ENCODE measurements at regions not wholly inside any gene's neighbourhood (a gene's known extent, or its start where the extent isn't known, plus 50 kb on each side); places are given as distances from the start of the nearest gene placed in this dataset.

DNA sequence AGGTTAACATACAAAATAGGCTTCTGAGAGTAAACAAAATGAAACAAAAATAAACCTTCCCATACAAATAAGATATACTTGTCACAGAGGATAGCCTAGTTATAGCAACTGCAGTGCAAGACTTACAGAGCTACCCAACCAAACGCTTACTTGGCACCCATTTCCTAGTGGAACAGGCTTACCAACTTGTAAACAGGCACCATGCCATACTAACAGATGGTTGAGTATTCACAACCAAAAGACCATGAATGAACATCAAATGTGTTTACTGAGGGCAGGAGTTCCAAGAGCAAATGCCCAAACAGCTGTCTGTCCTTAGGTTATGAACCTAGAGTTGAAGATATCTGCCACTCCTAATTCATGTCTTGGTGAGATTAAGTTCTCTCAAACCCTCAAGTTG lies 2629.2 kb downstream of the PCDH7 start:
- FAIRE-seq (no peak), DNase-seq (ENCODE audit: low spot score) (no peak)

DNA sequence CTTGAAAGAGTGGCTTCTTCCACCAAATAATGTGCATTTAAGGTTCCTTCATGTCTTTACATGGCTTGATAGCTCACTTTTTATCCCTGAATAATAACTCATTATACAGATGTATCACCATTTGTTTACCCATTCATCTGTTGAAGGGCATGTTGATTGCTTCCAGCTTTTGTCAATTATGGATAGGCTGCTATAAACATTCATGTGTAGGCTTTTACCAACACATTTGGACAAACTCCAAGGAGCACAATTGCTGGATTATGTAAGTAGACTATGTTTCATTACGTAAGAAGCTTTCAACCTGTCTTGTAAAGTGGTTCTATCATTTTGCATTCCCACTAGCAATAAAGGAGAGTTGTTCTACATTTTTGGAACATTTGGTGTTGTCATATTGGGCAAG lies 2637.0 kb downstream of the PCDH7 start:
- no peak for FAIRE-seq

DNA sequence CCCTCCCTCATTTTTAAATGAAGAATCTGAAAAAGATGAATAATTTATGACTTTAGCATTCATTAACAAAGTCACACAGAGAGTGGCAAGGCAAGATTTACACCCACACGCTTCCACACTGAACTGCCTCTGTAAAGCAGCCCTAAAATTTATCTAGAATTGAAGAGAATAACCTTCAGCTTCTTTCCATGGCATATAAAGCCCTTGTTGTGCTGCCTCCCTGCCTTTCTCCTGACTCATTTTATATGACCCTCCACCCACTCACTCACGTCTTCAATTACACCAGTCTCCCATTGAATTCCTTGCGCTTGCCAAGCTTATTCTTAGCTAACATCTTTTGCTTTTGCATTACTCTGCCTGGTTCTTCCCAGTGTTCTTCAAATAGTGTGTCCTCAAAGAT lies 2649.3 kb downstream of the PCDH7 start:
- FAIRE-seq (peak; percentile 92), DNase-seq (ENCODE audit: low spot score) (peak; percentile 55)

More for the DNA sequence above, 2637.0 kb downstream of the PCDH7 start:
- no peak for DNase-seq (ENCODE audit: low spot score)

DNA sequence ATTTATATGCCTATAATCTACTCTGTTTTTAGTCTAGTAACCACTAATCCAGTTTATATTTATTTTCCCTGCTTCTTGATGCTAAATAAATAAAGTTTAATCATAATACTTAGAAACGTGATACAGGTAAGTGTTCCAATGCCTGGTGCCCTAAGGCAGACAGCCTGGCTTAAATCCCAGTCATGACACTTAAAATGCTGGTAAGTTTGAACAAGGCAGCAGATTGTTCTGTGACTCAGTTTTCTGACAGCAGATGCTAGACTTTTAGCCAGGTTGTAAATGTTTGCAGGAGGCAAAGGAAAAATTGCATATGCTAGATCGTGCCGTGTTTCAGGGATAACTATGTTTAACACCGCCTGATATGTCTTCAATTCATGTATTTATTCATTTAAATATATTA lies 2661.6 kb downstream of the PCDH7 start:
- FAIRE-seq (no peak), DNase-seq (ENCODE audit: low spot score) (no peak)

DNA sequence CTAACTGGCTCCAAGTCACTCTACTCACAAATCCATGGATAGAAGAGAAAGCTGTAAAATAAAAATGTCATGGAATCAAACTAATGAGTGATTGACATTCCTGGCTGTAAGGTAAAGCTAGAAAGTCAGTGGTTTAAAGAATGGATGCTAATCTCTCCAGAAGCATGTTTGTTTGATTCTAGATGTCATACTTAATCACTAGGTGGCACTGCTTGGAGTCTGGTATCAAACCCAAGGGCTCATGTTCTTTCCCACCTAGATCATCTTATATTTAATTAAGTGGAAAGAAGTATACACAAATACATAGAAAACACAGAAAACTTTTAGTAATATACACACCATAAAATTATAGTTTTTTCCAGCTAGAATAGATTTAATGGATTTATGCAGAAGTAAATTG lies 2666.6 kb downstream of the PCDH7 start:
- DNase-seq (ENCODE audit: low spot score), result no peak
- no peak for FAIRE-seq

DNA sequence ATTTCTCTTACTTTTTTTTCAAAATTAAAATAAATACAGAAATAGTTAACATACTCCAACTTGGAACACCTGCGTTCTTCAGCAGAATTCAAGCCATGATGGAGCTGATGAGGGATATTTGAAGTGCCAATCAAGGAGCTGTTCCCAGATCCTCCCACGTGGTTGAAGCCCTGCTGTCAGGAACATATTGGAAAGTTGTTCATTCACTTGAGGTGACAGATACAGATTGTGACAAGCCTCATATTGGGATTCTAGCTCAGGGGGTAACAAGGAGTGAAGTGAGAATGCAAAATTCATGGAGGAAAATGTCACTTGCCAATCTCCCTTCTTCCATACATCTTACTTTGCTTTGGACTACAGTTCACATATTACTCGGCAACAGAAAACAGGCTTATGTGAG lies 2670.8 kb downstream of the PCDH7 start:
- peak; percentile 9 for FAIRE-seq

DNA sequence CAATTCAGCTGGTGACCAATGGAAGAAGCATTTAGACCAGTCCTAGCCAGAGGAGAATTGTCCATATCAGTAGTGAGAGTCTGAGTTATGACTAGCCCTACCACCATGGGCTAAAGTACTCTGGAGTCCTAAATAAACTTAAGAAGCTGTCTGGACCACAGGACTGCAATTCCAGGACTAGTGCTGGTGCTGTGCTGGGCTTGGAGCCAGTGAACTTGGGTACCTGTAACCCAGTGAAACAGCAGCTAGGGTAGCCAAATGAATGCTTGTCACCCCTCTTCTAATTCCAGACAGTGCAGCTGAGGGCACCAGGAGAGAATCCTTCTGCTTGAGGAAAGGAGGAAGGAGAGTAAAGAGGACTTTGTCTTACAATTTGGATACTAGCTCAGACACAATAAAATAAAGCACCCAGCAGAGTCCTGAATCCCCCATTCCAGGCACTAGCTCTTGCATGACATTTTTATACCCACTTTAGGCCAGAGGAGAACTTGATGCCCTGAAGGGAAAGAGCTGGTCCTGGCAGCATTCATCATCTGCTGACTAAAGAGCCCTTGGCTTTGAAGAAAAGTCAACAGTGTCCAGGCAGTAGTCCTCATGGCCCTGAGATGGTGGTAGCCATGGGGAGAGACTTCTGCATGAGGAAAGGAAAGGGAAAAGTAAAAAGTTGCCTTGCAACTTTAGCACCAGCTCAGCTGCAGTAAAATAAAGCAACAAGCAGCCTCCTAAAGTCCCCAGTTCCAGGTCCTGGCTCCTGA lies 2675.7 kb downstream of the PCDH7 start:
- no peak for FAIRE-seq

More for the DNA sequence above, 2670.8 kb downstream of the PCDH7 start:
- DNase-seq (ENCODE audit: low spot score), result no peak

DNA sequence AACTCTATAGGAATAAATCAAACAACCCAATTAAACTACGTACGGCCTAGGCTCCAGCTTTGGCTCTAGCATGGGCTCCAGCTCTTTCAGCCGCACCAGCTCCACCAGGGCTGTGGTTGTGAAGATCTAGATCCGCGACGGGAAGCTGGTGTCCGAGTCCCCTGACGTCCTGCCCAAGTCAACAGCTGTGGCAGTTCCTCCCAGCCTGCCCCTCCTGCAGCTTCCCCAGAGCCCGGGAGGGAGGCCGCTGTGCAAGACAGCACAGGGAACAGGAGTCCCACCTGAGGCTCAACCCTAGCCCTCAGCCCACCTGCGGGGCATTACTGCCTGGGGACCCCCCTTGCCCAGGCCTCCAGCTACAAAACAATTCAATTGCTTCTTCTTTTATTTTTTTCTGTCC lies 2680.3 kb downstream of the PCDH7 start:
- FAIRE-seq, result no peak
- no peak for DNase-seq (ENCODE audit: low spot score)

More for the DNA sequence above, 2675.7 kb downstream of the PCDH7 start:
- no peak for DNase-seq (ENCODE audit: low spot score)

DNA sequence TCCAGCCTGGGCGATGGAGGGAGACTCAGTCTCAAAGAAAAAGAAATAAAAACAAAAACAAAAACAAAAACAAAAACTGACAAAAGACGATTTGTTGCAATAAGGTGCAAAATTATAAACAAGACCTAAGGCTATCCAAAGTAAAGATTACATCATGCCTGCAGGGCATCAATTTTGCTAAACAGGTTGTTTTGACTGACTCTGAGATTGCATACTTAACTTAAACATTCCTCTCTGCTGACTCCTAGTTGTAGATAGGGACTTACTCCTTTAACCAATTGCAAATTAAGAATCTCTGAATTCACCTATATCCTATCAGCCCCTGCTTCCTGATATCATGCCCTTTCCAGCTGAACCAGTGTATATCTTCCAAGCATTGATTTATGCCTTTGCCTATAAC lies 2687.3 kb downstream of the PCDH7 start:
- no peak for FAIRE-seq

DNA sequence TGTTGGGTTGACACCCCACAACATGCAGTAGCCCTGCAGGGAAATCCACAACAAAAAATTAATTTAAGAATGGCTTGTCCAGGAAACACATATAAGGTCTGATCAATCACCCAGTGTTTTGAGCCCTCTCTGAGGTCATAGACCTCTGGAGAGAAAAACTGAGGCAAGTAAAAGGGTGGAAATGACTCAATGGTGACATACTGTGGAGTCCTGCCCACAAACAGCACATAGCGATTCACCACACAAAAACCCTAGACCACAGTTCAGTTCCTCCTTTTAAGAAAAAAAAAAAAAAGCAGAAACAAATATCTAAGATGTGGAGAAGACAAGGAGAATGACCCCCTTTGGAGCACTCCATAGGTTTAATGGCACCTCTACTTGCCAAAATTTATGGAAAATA lies 2691.0 kb downstream of the PCDH7 start:
- DNase-seq (ENCODE audit: low spot score) (peak; percentile 18), FAIRE-seq (no peak)

More for the DNA sequence above, 2687.3 kb downstream of the PCDH7 start:
- no peak for DNase-seq (ENCODE audit: low spot score)

DNA sequence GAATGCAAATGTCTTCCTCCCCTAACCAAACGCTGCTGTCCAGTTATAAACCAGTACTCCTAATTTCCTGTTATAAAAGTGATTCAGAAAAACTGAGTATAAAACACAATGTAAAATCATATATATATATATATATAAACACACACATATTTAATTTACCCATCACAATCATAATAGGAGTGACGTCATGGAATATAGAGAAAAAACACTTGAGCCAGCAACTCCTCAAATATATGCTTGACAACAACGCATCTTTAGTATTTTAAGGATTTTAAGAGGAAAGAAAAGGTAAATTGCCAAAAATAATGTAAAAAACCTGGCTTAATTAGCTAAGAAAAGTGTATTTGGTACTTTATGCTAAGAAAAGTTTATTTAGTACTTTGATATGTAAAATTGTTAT lies 2701.7 kb downstream of the PCDH7 start:
- DNase-seq (ENCODE audit: low spot score) (no peak), FAIRE-seq (no peak)

DNA sequence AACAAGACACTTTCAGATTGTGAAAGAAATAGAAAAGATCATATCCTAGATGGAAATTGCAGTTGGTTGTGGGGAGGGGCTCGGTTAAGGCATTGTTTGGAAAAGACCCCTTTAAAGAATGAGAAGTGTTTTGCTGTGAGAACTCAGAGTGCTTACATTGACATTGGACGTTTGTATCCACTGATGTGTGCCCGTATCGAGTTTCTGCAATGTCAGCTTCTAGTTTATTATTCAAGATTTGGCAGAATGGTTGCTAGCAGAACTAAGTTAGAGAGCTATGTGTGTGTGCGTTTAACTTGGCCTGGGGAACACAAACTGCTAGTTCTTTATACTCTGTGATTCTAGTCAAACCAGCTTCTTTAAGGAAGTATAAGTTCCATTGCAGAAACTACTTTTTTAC lies 2702.5 kb downstream of the PCDH7 start:
- FAIRE-seq, result no peak

DNA sequence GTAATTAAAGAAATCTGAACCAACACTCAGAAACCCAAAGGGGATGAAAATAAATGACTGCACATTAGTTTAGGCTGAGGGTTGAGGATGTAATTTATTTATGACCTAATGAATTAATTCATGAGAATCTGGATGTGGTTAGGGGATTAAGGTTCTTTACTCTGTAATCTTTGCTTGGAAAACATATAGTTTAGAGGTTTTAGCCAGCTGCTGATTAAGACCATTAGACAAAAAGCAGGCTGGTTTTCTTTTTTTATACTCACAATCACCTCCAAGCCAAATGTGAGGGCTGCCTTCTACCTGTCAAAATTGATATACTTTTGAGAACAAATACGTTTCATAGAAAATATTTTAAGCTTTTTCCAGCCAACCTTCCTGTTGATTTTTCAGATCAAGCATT lies 2705.8 kb downstream of the PCDH7 start:
- FAIRE-seq, result no peak
- no peak for DNase-seq (ENCODE audit: low spot score)

More for the DNA sequence above, 2702.5 kb downstream of the PCDH7 start:
- DNase-seq (ENCODE audit: low spot score), result no peak

DNA sequence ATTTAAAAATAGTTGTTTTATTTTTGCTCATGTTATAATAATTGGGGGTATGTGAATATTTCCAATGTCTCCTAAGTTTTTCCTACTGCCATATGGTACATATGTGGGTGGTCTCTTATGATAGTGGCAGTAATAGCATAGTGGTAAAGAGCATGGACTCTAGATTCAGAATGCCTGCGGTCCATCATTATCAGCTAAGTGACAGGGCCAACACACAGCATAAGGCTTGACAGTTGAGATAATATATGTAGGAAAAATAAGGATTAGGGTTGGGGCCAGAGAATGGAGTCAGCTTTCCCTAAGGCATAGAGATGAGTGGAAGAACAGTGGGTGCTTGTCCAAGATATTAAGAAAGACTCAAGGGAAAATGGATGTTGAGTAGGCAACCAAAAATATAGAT lies 2707.5 kb downstream of the PCDH7 start:
- DNase-seq (ENCODE audit: low spot score), result no peak
- no peak for FAIRE-seq

DNA sequence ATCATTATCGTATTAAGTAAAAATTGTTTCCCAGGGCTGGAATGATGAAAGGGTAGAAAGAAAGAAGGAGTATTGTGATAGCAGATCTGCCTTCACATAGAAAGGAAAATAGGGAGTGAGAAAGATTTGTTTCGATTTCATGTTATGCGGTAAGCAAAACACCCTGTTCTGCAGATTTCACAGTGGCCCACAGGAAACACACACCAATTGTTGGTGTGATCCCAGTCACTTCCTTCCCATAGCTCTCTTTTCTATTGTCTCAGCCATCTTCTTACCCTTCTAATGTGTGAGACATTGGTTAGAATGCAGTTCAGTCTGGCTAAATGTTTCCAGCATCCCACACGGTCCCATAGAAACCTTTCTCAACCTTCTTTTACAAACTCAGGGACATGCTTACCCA lies 2709.8 kb downstream of the PCDH7 start:
- DNase-seq (ENCODE audit: low spot score), result no peak
- FAIRE-seq, result no peak

DNA sequence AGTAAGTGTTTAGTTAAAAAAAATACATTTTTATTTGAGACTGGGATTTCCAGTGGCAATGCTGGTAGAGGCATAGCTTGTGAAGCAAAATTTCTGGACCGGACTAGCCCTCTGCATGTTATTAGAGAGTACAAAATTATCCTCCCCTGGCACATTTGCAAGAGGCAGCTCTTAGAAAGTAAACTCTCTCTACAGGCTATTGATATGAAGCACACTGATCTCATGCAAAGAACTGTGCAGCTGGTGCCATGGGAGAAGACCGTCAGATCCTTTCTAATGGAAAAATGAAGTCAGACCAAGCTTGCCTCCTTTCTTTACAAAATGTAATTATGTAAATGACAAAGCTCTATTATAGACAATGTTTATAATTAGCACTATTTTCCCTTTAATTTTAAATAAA lies 2717.2 kb downstream of the PCDH7 start:
- FAIRE-seq, result no peak
- DNase-seq (ENCODE audit: low spot score), result no peak

DNA sequence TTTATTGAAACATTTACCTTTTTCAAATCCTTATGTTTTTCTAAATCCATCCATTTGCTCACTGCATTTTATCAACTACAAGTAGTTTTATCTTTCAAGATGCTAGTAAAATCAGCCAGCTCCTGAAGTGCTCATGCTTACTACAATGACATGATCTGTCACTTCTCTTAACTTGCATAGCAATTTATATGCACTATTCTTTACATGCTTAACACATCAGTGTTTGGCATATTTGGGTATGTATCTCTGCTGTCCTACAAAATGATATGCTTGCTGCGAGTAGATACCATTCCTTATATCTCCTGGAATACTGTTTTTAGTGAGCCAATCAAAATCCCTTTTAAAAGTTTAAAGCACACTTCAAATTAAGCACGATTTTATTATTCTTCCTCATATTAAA lies 2726.8 kb downstream of the PCDH7 start:
- no peak for DNase-seq (ENCODE audit: low spot score)
- FAIRE-seq, result no peak

DNA sequence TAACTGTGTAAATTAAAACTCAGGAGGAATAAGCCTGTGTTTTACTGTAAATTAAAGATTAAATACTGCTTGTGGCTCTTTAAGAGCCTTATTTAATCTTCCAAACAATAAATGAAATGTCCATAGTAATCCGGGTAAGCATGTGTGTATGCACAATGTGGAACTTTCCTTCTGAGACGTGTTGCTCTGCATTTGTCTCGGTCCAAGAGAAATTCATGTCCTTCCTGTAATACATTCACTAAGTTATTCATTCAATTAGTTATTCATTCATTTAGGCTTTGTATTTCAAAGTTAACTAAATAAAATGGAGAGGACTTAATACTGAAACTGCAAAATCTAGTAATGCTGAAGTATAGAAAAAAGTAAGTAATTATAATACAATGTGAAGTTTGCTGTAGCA lies 2728.8 kb downstream of the PCDH7 start:
- no peak for DNase-seq (ENCODE audit: low spot score)
- FAIRE-seq, result no peak

DNA sequence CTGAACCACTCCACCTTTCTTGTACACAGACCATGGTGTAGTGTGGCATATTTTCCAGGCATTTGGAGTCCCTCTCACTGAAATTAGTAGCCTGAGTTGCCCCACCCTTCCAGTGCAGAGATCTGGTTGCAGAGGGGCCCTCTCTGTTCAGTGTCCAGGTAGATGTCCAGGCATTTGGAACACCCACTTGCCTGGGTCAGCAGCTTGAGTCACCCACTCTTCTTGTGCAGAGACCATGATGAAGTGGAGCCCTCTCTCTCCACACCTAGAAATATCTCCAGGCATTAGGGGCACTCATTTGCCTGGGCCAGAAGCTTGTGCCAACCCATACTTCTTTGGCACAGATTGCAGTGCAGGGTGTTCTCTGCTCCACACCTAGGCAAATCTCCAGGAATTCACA lies 2733.3 kb downstream of the PCDH7 start:
- DNase-seq (ENCODE audit: low spot score) (no peak), FAIRE-seq (peak; percentile 44)

DNA sequence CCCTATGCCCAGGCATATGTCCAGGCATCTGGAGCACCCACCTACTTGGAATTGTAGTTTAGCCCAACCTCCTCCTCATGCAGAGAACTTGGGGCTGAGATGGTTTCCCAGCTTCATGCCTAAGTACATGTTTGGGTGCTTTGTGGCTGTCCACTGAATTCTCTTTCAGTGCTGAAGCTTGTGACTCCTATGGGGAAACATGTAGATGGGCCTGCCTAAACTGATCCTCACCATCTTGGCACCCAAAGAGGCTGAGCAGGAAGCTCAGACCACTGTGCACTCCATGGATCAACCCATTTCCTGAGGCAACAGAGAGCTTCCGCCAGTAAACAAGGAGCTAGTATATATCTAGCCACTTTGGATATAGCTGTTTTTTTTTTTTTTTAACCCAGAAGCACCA lies 2733.7 kb downstream of the PCDH7 start:
- no peak for FAIRE-seq

DNA sequence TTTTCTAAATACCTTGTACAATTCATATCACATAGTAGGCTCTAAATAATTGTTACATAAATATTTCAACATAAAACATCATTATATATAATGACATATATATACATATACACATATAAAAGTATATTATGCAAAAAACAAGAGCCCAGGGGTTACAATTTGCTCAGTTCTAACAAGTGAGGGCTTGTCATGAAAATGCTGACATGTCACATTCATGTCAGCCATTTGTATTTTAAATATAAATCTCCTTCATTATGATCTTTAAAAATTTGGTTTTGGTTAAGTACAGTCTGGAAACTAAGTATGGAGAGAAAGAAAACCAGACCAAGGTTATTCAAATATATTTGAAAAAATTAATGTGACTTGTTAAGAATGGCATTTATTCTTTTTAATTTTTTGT lies 2745.4 kb downstream of the PCDH7 start:
- no peak for DNase-seq (ENCODE audit: low spot score)
- no peak for FAIRE-seq

More for the DNA sequence above, 2733.7 kb downstream of the PCDH7 start:
- DNase-seq (ENCODE audit: low spot score), result no peak

DNA sequence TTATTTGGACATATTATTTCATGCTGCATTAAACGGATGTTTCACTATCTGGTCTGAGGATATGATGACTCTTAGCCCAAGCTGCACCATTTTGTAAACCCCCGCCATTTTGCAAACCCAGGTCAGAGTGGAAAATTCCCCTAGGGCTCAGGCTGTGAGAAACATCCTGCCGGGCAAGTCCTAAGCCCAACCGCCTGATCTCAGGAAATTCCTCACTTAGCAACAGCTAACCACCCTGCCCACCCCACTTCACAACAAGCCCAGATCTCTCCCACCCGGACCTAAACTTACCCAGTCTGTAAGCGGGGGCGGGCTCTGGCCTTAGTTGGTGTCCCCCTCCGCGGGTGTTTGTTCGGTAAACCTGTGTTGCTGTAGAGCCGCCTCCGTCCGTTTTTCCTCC lies 2747.1 kb downstream of the PCDH7 start:
- DNase-seq (ENCODE audit: low spot score) (peak; percentile 12), FAIRE-seq (no peak)

DNA sequence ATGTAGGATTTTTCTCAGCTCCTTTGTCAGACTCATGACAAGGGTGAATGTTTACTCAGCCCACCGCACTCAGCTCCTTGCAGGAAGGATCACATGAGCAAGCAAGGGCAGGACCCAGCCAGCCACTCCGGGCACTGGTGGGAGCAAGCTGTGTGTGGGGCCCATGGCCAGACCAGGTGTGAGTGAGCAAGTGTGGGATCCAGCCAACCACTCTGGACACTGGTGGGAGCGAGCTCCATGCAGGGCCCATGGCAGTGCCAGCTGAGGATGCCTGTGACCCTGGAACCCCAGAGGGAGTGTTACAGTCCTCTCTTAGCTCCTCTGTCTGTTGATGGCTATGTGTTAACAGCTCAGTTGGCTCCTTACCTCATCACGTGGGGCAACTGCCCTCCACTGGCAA lies 2750.6 kb downstream of the PCDH7 start:
- DNase-seq (ENCODE audit: low spot score) (no peak), FAIRE-seq (no peak)

DNA sequence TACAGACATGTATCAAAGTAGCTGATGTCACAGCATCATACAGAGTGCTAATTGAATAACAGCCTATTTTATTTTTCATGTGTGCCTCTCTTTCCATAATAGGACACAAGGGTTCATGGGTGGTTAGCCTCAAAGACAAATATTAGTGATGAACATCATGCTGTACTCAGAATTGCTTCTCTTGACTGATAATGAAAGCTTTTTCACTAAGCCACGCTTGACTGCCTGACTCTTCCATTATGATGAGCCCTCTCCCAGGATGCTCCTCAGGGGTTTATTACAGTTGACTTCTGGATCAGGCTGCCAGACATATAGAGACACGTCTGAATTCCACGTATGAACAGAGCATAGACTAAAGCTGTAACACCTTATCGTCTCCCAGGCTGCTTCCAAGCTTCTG lies 2757.5 kb downstream of the PCDH7 start:
- no peak for DNase-seq (ENCODE audit: low spot score)
- peak; percentile 30 for FAIRE-seq

Data from urothelium cell line (cell line).